H1 (cell line): ENCODE measurements at regions not wholly inside any gene's neighbourhood (a gene's known extent, or its start where the extent isn't known, plus 50 kb on each side); places are given as distances from the start of the nearest gene placed in this dataset.

Experiments used
- BCL11A ChIP-seq, 2 experiments: IDR thresholded peaks; one replicate each; pipeline ENCODE4 v1.6.1; 2011; ENCODE audit warnings: low read depth in 2 of 2, low read length in 2 of 2, mild to moderate bottlenecking in 2 of 2
- CBX8 ChIP-seq: fragments of 300-800, 300-1000 bp; sonication (generic); IDR thresholded peaks from 2 replicates; pipeline ENCODE4 v1.7.1; 2016; ENCODE audit warnings: low read depth, low read length, borderline replicate concordance
- CTCF ChIP-seq, 3 experiments: IDR thresholded peaks; 1 replicate in 2 of 3; 2 replicates in 1 of 3; pipeline versions ENCODE4 v1.5.1 to v1.6.1; 2011; ENCODE audit warnings: low read length in 3 of 3, mild to moderate bottlenecking in 3 of 3, inconsistent platforms in 2 of 3, low read depth in 1 of 3, moderate library complexity in 1 of 3; ENCODE audit not compliant: insufficient read depth in 1 of 3; ENCODE audit errors: control extremely low read depth in 1 of 3
- EP300 ChIP-seq, 2 experiments: IDR thresholded peaks; 1 replicate in 1 of 2; 2 replicates in 1 of 2; pipeline ENCODE4 v1.6.1; 2011 to 2012; ENCODE audit warnings: low read depth in 2 of 2, low read length in 2 of 2, mild to moderate bottlenecking in 2 of 2, borderline replicate concordance in 1 of 2, inconsistent platforms in 1 of 2, moderate library complexity in 1 of 2
- FOSL1 ChIP-seq: IDR thresholded peaks from 2 replicates; pipeline ENCODE4 v1.6.1; 2011; ENCODE audit warnings: mild to moderate bottlenecking, low read depth, low read length, moderate library complexity; ENCODE audit not compliant: insufficient read depth
- HDAC2 ChIP-seq, 2 experiments: fragments of 300-600 bp in 1 of 2; sonication (generic) in 1 of 2; IDR thresholded peaks; 2 replicates each; pipeline ENCODE4 v1.6.1; 2011 to 2012; ENCODE audit warnings: low read depth in 2 of 2, low read length in 2 of 2, mild to moderate bottlenecking in 2 of 2, moderate library complexity in 2 of 2, borderline replicate concordance in 1 of 2, inconsistent platforms in 1 of 2
- MAFK ChIP-seq: IDR thresholded peaks from 2 replicates; pipeline ENCODE4 v1.6.1; 2012; ENCODE audit warnings: low read depth, mild to moderate bottlenecking, improper control_type of control experiment, low read length
- TEAD4 ChIP-seq: IDR thresholded peaks from 2 replicates; pipeline ENCODE4 v1.6.1; 2012; ENCODE audit warnings: low read depth, low read length, inconsistent platforms, mixed read lengths
- TF ChIP-seq, protein P1 (sequence below): IDR thresholded peaks from 2 replicates; pipeline ENCODE4 v1.6.1; 2012; ENCODE audit warnings: inconsistent platforms

- TF ChIP-seq HDAC2 (IDR thresholded peaks at IDR 0.05; ENCODE audit: borderline replicate concordance in 1 of 2, low read depth in 2 of 2, low read length in 2 of 2) (no peak), CTCF (IDR thresholded peaks at IDR 0.05; ENCODE audit: control extremely low read depth in 1 of 3, insufficient read depth in 1 of 3, low read depth in 1 of 3, low read length in 3 of 3) (no peak), TEAD4 (no peak), EP300 (IDR thresholded peaks at IDR 0.05; ENCODE audit: borderline replicate concordance in 1 of 2, low read depth in 2 of 2, low read length in 2 of 2) (no peak), BCL11A (IDR thresholded peaks at IDR 0.05; ENCODE audit: low read depth in 2 of 2, low read length in 2 of 2) (no peak), FOSL1 (no peak), MAFK (no peak), CBX8 (no peak)
- TF ChIP-seq, protein P1, sequence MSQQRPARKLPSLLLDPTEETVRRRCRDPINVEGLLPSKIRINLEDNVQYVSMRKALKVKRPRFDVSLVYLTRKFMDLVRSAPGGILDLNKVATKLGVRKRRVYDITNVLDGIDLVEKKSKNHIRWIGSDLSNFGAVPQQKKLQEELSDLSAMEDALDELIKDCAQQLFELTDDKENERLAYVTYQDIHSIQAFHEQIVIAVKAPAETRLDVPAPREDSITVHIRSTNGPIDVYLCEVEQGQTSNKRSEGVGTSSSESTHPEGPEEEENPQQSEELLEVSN, result no peak
These were observed 381.6 kb downstream of the VRK1 start (continued) for GRCh38 chr14:97178781-97179180.
